PC-9 (cell line): ENCODE measurements at regions not wholly inside any gene's neighbourhood (a gene's known extent, or its start where the extent isn't known, plus 50 kb on each side); places are given as distances from the start of the nearest gene placed in this dataset.

Experiments
- BruUV-seq: library from RNA; stranded (reverse); fragments of 400-500 nt; replicated peaks from 2 replicates; lab custom pipeline; 2021; lab: Mats Ljungman, UMichigan
- CTCF ChIA-PET: fragments of 300-600 bp; sonication (Branson Sonifier 250); formaldehyde crosslinking; loops from one replicate; lab custom pipeline; 2022; ENCODE audit warnings: antibody characterized with exemption; lab: Charles Lee
- POLR2A ChIA-PET: fragments of 300-600 bp; sonication (Branson Sonifier 250); formaldehyde crosslinking; loops from one replicate; lab custom pipeline; 2022; ENCODE audit warnings: antibody characterized with exemption; ENCODE audit not compliant: unreplicated experiment; lab: Charles Lee
- DNase-seq, 2 experiments: peaks; one replicate each; pipeline versions ENCODE4 v3.0.0 to v3.0.0-alpha.2; 2015 to 2022; ENCODE audit warnings: mixed read lengths in 1 of 2
- H2AFZ ChIP-seq: fragments of 200-600 bp; sonication (generic); 2 replicates; pipeline ENCODE4 v1.8.1; 2017; ENCODE audit warnings: antibody characterized with exemption
- H3F3A ChIP-seq: fragments of 200-600 bp; sonication (generic); 2 replicates; pipeline ENCODE4 v1.8.1; 2017; ENCODE audit warnings: antibody characterized with exemption, mild to moderate bottlenecking, low read depth; ENCODE audit not compliant: insufficient read depth
- H3K27ac ChIP-seq: fragments of 200-600 bp; sonication (generic); 2 replicates; pipeline ENCODE4 v1.6.1; 2016; ENCODE audit warnings: mixed run types
- H3K27me3 ChIP-seq: fragments of 200-600 bp; sonication (generic); 2 replicates; pipeline ENCODE4 v1.6.1; 2016; ENCODE audit warnings: low read depth, mixed run types; ENCODE audit not compliant: insufficient read depth
- H3K36me3 ChIP-seq: fragments of 200-600 bp; sonication (generic); 2 replicates; pipeline ENCODE4 v1.6.1; 2016; ENCODE audit warnings: low read depth, mixed run types
- H3K4me1 ChIP-seq: fragments of 200-600 bp; sonication (generic); replicated peaks from 2 replicates; pipeline ENCODE4 v1.6.1; 2016; ENCODE audit warnings: mixed run types; ENCODE audit not compliant: insufficient read depth
- H3K4me2 ChIP-seq: fragments of 200-600 bp; sonication (generic); 2 replicates; pipeline ENCODE4 v1.6.1; 2017; ENCODE audit warnings: mixed run types
- H3K4me3 ChIP-seq: fragments of 200-600 bp; sonication (generic); 2 replicates; pipeline ENCODE4 v1.6.1; 2016; ENCODE audit warnings: mixed run types
- H3K79me2 ChIP-seq: fragments of 200-600 bp; sonication (generic); 2 replicates; pipeline ENCODE4 v1.6.1; 2017; ENCODE audit warnings: low read depth, mixed run types
- H3K9me2 ChIP-seq: fragments of 200-600 bp; sonication (generic); 2 replicates; pipeline ENCODE4 v1.8.1; 2017; ENCODE audit warnings: mild to moderate bottlenecking; ENCODE audit not compliant: insufficient read depth
- H3K9me3 ChIP-seq: fragments of 200-600 bp; sonication (generic); 2 replicates; pipeline ENCODE4 v1.8.1; 2016; ENCODE audit warnings: low read depth; ENCODE audit not compliant: insufficient read depth
- H4K20me1 ChIP-seq: fragments of 200-600 bp; sonication (generic); 2 replicates; pipeline ENCODE4 v1.8.1; 2017; ENCODE audit not compliant: insufficient read depth
- EZH2 ChIP-seq: fragments of 200-600 bp; sonication (generic); IDR thresholded peaks from 2 replicates; pipeline ENCODE4 v1.8.0; 2017; ENCODE audit warnings: antibody characterized with exemption, low read depth
- intact Hi-C: fragments of 100-400 bp; cut with micrococcal nuclease; formaldehyde crosslinking; loops from one replicate; pipeline ENCODE4 v1.10.0; 2022; ENCODE audit not compliant: unreplicated experiment
- TF ChIP-seq, protein P1 (sequence below): fragments of 200-600 bp; sonication (generic); conservative IDR thresholded peaks from 2 replicates; pipeline ENCODE4 v1.6.1; 2017; ENCODE audit warnings: mixed run types, antibody characterized with exemption, mild to moderate bottlenecking, moderate library complexity

DNA sequence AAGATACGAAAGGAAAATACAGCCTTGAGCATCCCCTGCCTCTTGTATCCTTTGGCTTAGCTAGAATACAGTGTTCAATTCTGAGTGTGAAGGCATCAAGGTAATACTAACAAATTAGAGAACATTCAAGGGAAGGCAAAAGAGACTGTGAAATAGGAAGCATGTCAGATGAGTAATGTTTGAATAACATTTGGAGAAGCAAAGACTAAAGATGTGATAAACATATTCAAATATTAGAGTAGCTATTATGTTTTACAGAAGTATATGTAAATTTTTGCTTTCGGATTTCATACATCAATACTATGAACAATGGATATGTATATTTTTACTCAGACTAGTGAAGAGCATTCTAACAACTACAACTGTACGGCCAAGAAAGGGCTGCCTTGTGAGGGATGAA lies 161.7 kb upstream of the FN1 start:
- H3K27ac ChIP-seq: no peak overlapping the region
- H3K9me3 ChIP-seq: no peaks in the 10 kb centered on the region
- no peak for TF ChIP-seq EZH2
- TF ChIP-seq, protein P1, sequence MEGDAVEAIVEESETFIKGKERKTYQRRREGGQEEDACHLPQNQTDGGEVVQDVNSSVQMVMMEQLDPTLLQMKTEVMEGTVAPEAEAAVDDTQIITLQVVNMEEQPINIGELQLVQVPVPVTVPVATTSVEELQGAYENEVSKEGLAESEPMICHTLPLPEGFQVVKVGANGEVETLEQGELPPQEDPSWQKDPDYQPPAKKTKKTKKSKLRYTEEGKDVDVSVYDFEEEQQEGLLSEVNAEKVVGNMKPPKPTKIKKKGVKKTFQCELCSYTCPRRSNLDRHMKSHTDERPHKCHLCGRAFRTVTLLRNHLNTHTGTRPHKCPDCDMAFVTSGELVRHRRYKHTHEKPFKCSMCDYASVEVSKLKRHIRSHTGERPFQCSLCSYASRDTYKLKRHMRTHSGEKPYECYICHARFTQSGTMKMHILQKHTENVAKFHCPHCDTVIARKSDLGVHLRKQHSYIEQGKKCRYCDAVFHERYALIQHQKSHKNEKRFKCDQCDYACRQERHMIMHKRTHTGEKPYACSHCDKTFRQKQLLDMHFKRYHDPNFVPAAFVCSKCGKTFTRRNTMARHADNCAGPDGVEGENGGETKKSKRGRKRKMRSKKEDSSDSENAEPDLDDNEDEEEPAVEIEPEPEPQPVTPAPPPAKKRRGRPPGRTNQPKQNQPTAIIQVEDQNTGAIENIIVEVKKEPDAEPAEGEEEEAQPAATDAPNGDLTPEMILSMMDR: no peak
- H3K4me1 ChIP-seq: no peaks in the 10 kb centered on the region
- no peaks in the 10 kb centered on the region for H3K79me2 ChIP-seq
- H3K9me2 ChIP-seq: no peaks in the 10 kb centered on the region
- no peak overlapping the region for H2AFZ ChIP-seq
- no peak for DNase-seq
- intact Hi-C loops: no loop called here
- BruUV-seq: no TSS peak
- H4K20me1 ChIP-seq: no peaks in the 10 kb centered on the region
- no peaks in the 10 kb centered on the region for H3K36me3 ChIP-seq
- no peak overlapping the region for H3K4me3 ChIP-seq
- ChIA-PET POLR2A (interaction anchor here (0.6 kb wide), 1 partner anchor 301 kb away, joined by 6 read pairs; no protein-coding TSS in a partner anchor), CTCF (no interaction called here)
- no peaks in the 10 kb centered on the region for H3K27me3 ChIP-seq
- H3F3A ChIP-seq: no peaks in the 10 kb centered on the region
- no peak overlapping the region for H3K4me2 ChIP-seq

- H3K27ac ChIP-seq: no peak overlapping the region
- no peak overlapping the region for H3K4me2 ChIP-seq
- no peaks in the 10 kb centered on the region for H3K27me3 ChIP-seq
- no peak overlapping the region for H3K4me3 ChIP-seq
- CTCF ChIA-PET: no interaction called here
- POLR2A ChIA-PET: interaction anchor here (0.6 kb wide), 1 partner anchor 28 kb away, joined by 3 read pairs; no protein-coding TSS in a partner anchor
- no peaks in the 10 kb centered on the region for H3K79me2 ChIP-seq
- no TSS peak for BruUV-seq
- intact Hi-C loops: no loop called here
- DNase-seq: no peak
- TF ChIP-seq, protein P1: no peak
- no peak for TF ChIP-seq EZH2
- no peak overlapping the region for H2AFZ ChIP-seq
- H3K9me2 ChIP-seq: no peaks in the 10 kb centered on the region
- H3K4me1 ChIP-seq: no peaks in the 10 kb centered on the region
- H4K20me1 ChIP-seq: no peaks in the 10 kb centered on the region
- H3K9me3 ChIP-seq: no peaks in the 10 kb centered on the region
- no peaks in the 10 kb centered on the region for H3K36me3 ChIP-seq
- no peaks in the 10 kb centered on the region for H3F3A ChIP-seq
Measured at GRCh38 chr2:215594766-215595165, 158.9 kb upstream of the FN1 start.

- POLR2A ChIA-PET: no interaction called here
- DNase-seq: no peak
- H2AFZ ChIP-seq: no peak overlapping the region
- intact Hi-C loops: no loop called here
- H3K9me3 ChIP-seq: no peaks in the 10 kb centered on the region
- H4K20me1 ChIP-seq: no peaks in the 10 kb centered on the region
- no peaks in the 10 kb centered on the region for H3K79me2 ChIP-seq
- no peaks in the 10 kb centered on the region for H3F3A ChIP-seq
- H3K27ac ChIP-seq: no peak overlapping the region
- no peaks in the 10 kb centered on the region for H3K9me2 ChIP-seq
- H3K4me3 ChIP-seq: no peak overlapping the region
- H3K4me2 ChIP-seq: no peak overlapping the region
- CTCF ChIA-PET: no interaction called here
- TF ChIP-seq, protein P1: no peak
- no peak for TF ChIP-seq EZH2
- no peaks in the 10 kb centered on the region for H3K36me3 ChIP-seq
- no peaks in the 10 kb centered on the region for H3K27me3 ChIP-seq
- no TSS peak for BruUV-seq
- H3K4me1 ChIP-seq: no peaks in the 10 kb centered on the region
Measured at GRCh38 chr2:215590010-215590745, 154.3 kb upstream of the FN1 start.
